WTC11 (cell line): ENCODE measurements at regions not wholly inside any gene's neighbourhood (a gene's known extent, or its start where the extent isn't known, plus 50 kb on each side); places are given as distances from the start of the nearest gene placed in this dataset.

Experiments
- ATAC-seq: fragments of 200-7000 bp; cut with Tn5 transposase; 2 replicates; pipeline ENCODE4 v1.10.0; 2021; ENCODE audit warnings: mild to moderate bottlenecking, moderate library complexity
- CTCF ChIA-PET: fragments of 300-600 bp; sonication (Branson Sonifier 250); formaldehyde crosslinking; loops from one replicate; lab custom pipeline; 2021; ENCODE audit warnings: antibody characterized with exemption; lab: Charles Lee
- POLR2A ChIA-PET: fragments of 350-600 bp; sonication (Branson Sonifier 250); formaldehyde crosslinking; loops from one replicate; lab custom pipeline; 2021; ENCODE audit warnings: antibody characterized with exemption; lab: Charles Lee
- DNase-seq: peaks from one replicate; pipeline ENCODE4 v3.0.0; 2021; ENCODE audit warnings: low spot score
- H3K27ac Mint-ChIP-seq: 2 replicates; pipeline ENCODE4 v1.8.0; 2021; ENCODE audit warnings: mixed read lengths
- H3K27me3 Mint-ChIP-seq: 2 replicates; pipeline ENCODE4 v1.8.0; 2021; ENCODE audit warnings: low read depth, mild to moderate bottlenecking, moderate library complexity, mixed read lengths
- H3K36me3 Mint-ChIP-seq: 2 replicates; pipeline ENCODE4 v1.8.0; 2021; ENCODE audit warnings: mixed read lengths
- H3K4me1 Mint-ChIP-seq: 2 replicates; pipeline ENCODE4 v1.8.0; 2022; ENCODE audit warnings: mixed read lengths
- H3K4me3 Mint-ChIP-seq: 2 replicates; pipeline ENCODE4 v1.8.0; 2021; ENCODE audit warnings: mild to moderate bottlenecking, moderate library complexity, mixed read lengths
- H3K9me3 Mint-ChIP-seq: 2 replicates; pipeline ENCODE4 v1.8.0; 2021; ENCODE audit warnings: mixed read lengths
- AR ChIP-seq: fragments of 250-450 bp; sonication (Bioruptor Pico); IDR thresholded peaks from 2 replicates; pipeline ENCODE4 v1.9.0; 2021; ENCODE audit warnings: mild to moderate bottlenecking
- ATF3 ChIP-seq: sonication (generic); formaldehyde crosslinking; conservative IDR thresholded peaks from 2 replicates; pipeline ENCODE4 v1.8.1; 2022; ENCODE audit warnings: mild to moderate bottlenecking, missing genetic modification reagents
- ATF6 ChIP-seq: sonication (generic); formaldehyde crosslinking; IDR thresholded peaks from 2 replicates; pipeline ENCODE4 v1.8.1; 2023; ENCODE audit warnings: mild to moderate bottlenecking, missing genetic modification reagents
- E2F1 ChIP-seq: sonication (generic); formaldehyde crosslinking; IDR thresholded peaks from 2 replicates; pipeline ENCODE4 v1.8.0; 2022; ENCODE audit warnings: mild to moderate bottlenecking, missing genetic modification reagents
- E2F4 ChIP-seq: sonication (generic); formaldehyde crosslinking; IDR thresholded peaks from 2 replicates; pipeline ENCODE4 v1.8.1; 2022; ENCODE audit warnings: low read depth, mild to moderate bottlenecking, moderate library complexity, missing genetic modification reagents, borderline replicate concordance
- FOXP4 ChIP-seq: sonication (generic); formaldehyde crosslinking; IDR thresholded peaks from 2 replicates; pipeline ENCODE4 v1.8.0; 2022; ENCODE audit warnings: mild to moderate bottlenecking, missing genetic modification reagents
- HMGA2 ChIP-seq: fragments of 250-450 bp; sonication (Bioruptor Pico); IDR thresholded peaks from 2 replicates; pipeline ENCODE4 v1.4.0; 2021; ENCODE audit warnings: mild to moderate bottlenecking, moderate library complexity
- HMGXB4 ChIP-seq: sonication (generic); formaldehyde crosslinking; IDR thresholded peaks from 2 replicates; pipeline ENCODE4 v1.8.1; 2023; ENCODE audit warnings: mild to moderate bottlenecking, moderate library complexity, missing genetic modification reagents
- JUN ChIP-seq: sonication (generic); formaldehyde crosslinking; IDR thresholded peaks from 2 replicates; pipeline ENCODE4 v1.8.0; 2023; ENCODE audit warnings: mild to moderate bottlenecking, missing genetic modification reagents
- MLX ChIP-seq: sonication (generic); formaldehyde crosslinking; IDR thresholded peaks from 2 replicates; pipeline ENCODE4 v1.8.1; 2023; ENCODE audit warnings: mild to moderate bottlenecking, missing genetic modification reagents, moderate library complexity
- MXD4 ChIP-seq: fragments of 250-450 bp; sonication (Bioruptor Pico); IDR thresholded peaks from 2 replicates; pipeline ENCODE4 v1.8.0; 2021; ENCODE audit warnings: mild to moderate bottlenecking, moderate library complexity, borderline replicate concordance
- NFE2L1 ChIP-seq: sonication (generic); formaldehyde crosslinking; IDR thresholded peaks from 2 replicates; pipeline ENCODE4 v1.8.1; 2023; ENCODE audit warnings: missing genetic modification reagents
- PREB ChIP-seq: sonication (generic); formaldehyde crosslinking; IDR thresholded peaks from 2 replicates; pipeline ENCODE4 v1.8.1; 2022; ENCODE audit warnings: mild to moderate bottlenecking, missing genetic modification reagents, moderate library complexity, borderline replicate concordance
- PRRX2 ChIP-seq: fragments of 250-450 bp; sonication (Bioruptor Pico); IDR thresholded peaks from 2 replicates; pipeline ENCODE4 v1.8.0; 2021; ENCODE audit warnings: mild to moderate bottlenecking
- TEAD1 ChIP-seq: sonication (generic); formaldehyde crosslinking; IDR thresholded peaks from 2 replicates; pipeline ENCODE4 v1.8.0; 2022; ENCODE audit warnings: mild to moderate bottlenecking, missing genetic modification reagents
- ZNF317 ChIP-seq: sonication (generic); formaldehyde crosslinking; IDR thresholded peaks from 2 replicates; pipeline ENCODE4 v1.8.1; 2023; ENCODE audit warnings: low read depth, mild to moderate bottlenecking, moderate library complexity, missing genetic modification reagents, borderline replicate concordance
- ZNF396 ChIP-seq: fragments of 250-450 bp; sonication (Bioruptor Pico); IDR thresholded peaks from 2 replicates; pipeline ENCODE4 v1.8.0; 2021; ENCODE audit warnings: mild to moderate bottlenecking, moderate library complexity, borderline replicate concordance

- TF ChIP-seq MLX (CRISPR knock-in tag) (no peak), HMGA2 (CRISPR knock-in tag) (no peak), ZNF317 (CRISPR knock-in tag) (no peak)
These were observed 61.1 kb downstream of the RIN2 start (continued) for GRCh38 chr20:19819149-19819548.

GRCh38 chr20:19820555-19821211 is 62.6 kb downstream of the RIN2 start:
- H3K4me3 Mint-ChIP-seq = no peak overlapping the region
- no peaks in the 10 kb centered on the region; the same call in 1 of the 2 replicates for H3K27me3 Mint-ChIP-seq
- POLR2A ChIA-PET = no interaction called here
- H3K27ac Mint-ChIP-seq = no peak overlapping the region
- H3K4me1 Mint-ChIP-seq = peaks cover 14% of the 10 kb centered on the region
- ATAC-seq (no peak), DNase-seq (no peak)
- H3K9me3 Mint-ChIP-seq = peaks cover 10% of the 10 kb centered on the region
- TF ChIP-seq ATF6 (no peak), E2F1 (CRISPR knock-in tag) (no peak), MLX (CRISPR knock-in tag) (no peak), FOXP4 (CRISPR knock-in tag) (no peak), HMGXB4 (CRISPR knock-in tag) (no peak), JUN (CRISPR knock-in tag) (no peak), ZNF396 (CRISPR knock-in tag) (no peak), AR (CRISPR knock-in tag) (no peak), E2F4 (CRISPR knock-in tag) (no peak), NFE2L1 (CRISPR knock-in tag) (no peak), PREB (no peak), TEAD1 (CRISPR knock-in tag) (no peak), PRRX2 (CRISPR knock-in tag) (no peak), MXD4 (no peak), ATF3 (CRISPR knock-in tag) (no peak)
- H3K36me3 Mint-ChIP-seq = no peaks in the 10 kb centered on the region
- CTCF ChIA-PET = no interaction called here
